ENCODE measurements at regions not wholly inside any gene's neighbourhood (a gene's known extent, or its start where the extent isn't known, plus 50 kb on each side); places are given as distances from the start of the nearest gene placed in this dataset.

- no peak for TF ChIP-seq CTCF (IDR thresholded peaks at IDR 0.05)
- TF ChIP-seq POLR2A (IDR thresholded peaks at IDR 0.05), result no peak
- no peak for TF ChIP-seq EP300 (IDR thresholded peaks at IDR 0.05)
These were observed 86.4 kb downstream of the CDC14C start for GRCh38 chr7:49010717-49011116.
